ENCODE measurements at regions not wholly inside any gene's neighbourhood (a gene's known extent, or its start where the extent isn't known, plus 50 kb on each side); places are given as distances from the start of the nearest gene placed in this dataset.

- peak; percentile 51 to 61 for TF ChIP-seq CTCF (conservative IDR thresholded peaks at IDR 0.05; ENCODE audit: low read depth in 2 of 2)
- no peak for TF ChIP-seq JUNB (IDR thresholded peaks at IDR 0.05; ENCODE audit: unreplicated experiment)
- no peak for TF ChIP-seq EZH2phosphoT487 (IDR thresholded peaks at IDR 0.05; ENCODE audit: unreplicated experiment)
Observed at GRCh38 chr20:39676857-39677391, 714.8 kb downstream of the DHX35 start.
